SK-N-SH (cell line): ENCODE measurements at regions not wholly inside any gene's neighbourhood (a gene's known extent, or its start where the extent isn't known, plus 50 kb on each side); places are given as distances from the start of the nearest gene placed in this dataset.
A peak's percentile ranks its signal among the peaks of the same experiment; 100 is the strongest.

Source experiments
- CTCF ChIA-PET: fragments of 300-600, 350-600 bp; formaldehyde crosslinking; extraction: SDS; loops from one replicate; lab custom pipeline; 2021; lab: Yijun Ruan, JAX
- POLR2A ChIA-PET: fragments of 350-600 bp; sonication (Branson Sonifier 250); formaldehyde crosslinking; extraction: SDS; loops from one replicate; lab custom pipeline; 2020; ENCODE audit warnings: antibody characterized with exemption, inconsistent platforms; lab: Yijun Ruan, JAX
- DNase-seq: peaks from one replicate; pipeline ENCODE4 v3.0.0; 2012
- H2AFZ ChIP-seq: fragments of 200-600 bp; sonication (generic); 2 replicates; pipeline ENCODE4 v1.8.1; 2016; ENCODE audit warnings: antibody characterized with exemption, mild to moderate bottlenecking, low read depth
- H3F3A ChIP-seq: fragments of 200-600 bp; sonication (generic); replicated peaks from 2 replicates; pipeline ENCODE3; 2016; ENCODE audit warnings: antibody characterized with exemption, mild to moderate bottlenecking; ENCODE audit not compliant: insufficient read depth
- H3K27ac ChIP-seq, 2 experiments: fragments of 200-500 bp in 1 of 2; fragments of 200-600 bp in 1 of 2; sonication (Bioruptor generic) in 1 of 2; sonication (generic), shearing (Covaris generic) in 1 of 2; 2 replicates each; pipeline versions ENCODE4 v1.5.1 to v1.6.1; 2014 to 2016; ENCODE audit warnings: low read depth in 2 of 2, inconsistent platforms in 1 of 2, low read length in 1 of 2, mild to moderate bottlenecking in 1 of 2, mixed read lengths in 1 of 2
- H3K27me3 ChIP-seq: fragments of 200-600 bp; sonication (generic), shearing (Covaris generic); 2 replicates; pipeline ENCODE4 v1.6.1; 2016; ENCODE audit warnings: mixed run types; ENCODE audit not compliant: insufficient read depth
- H3K36me3 ChIP-seq, 2 experiments: fragments of 200-500 bp in 1 of 2; fragments of 200-600 bp in 1 of 2; sonication (Bioruptor generic) in 1 of 2; sonication (generic) in 1 of 2; replicated peaks in 1 of 2; 2 replicates each; pipeline versions ENCODE3 to v1.5.1; 2014 to 2016; ENCODE audit warnings: low read length in 1 of 2, mild to moderate bottlenecking in 1 of 2; ENCODE audit not compliant: insufficient read depth in 2 of 2, control insufficient read depth in 1 of 2
- H3K4me1 ChIP-seq, 2 experiments: fragments of 200-500 bp in 1 of 2; fragments of 200-600 bp in 1 of 2; sonication (Bioruptor generic) in 1 of 2; sonication (generic), shearing (Covaris generic) in 1 of 2; 2 replicates each; pipeline versions ENCODE4 v1.5.1 to v1.6.1; 2014 to 2016; ENCODE audit warnings: low read depth in 1 of 2, low read length in 1 of 2, mixed run types in 1 of 2; ENCODE audit not compliant: insufficient read depth in 2 of 2, control insufficient read depth in 1 of 2
- H3K4me2 ChIP-seq: fragments of 200-600 bp; sonication (generic), shearing (Covaris generic); 2 replicates; pipeline ENCODE4 v1.6.1; 2017; ENCODE audit warnings: mixed run types
- H3K4me3 ChIP-seq, 2 experiments: fragments of 200-500 bp in 1 of 2; fragments of 200-600 bp in 1 of 2; sonication (Bioruptor generic) in 1 of 2; sonication (generic), shearing (Covaris generic) in 1 of 2; 2 replicates each; pipeline versions ENCODE4 v1.5.1 to v1.8.1; 2014 to 2016; ENCODE audit warnings: low read depth in 2 of 2, inconsistent platforms in 1 of 2, low read length in 1 of 2, mild to moderate bottlenecking in 1 of 2, mixed read lengths in 1 of 2, moderate library complexity in 1 of 2
- H3K79me2 ChIP-seq: fragments of 200-600 bp; sonication (generic); 2 replicates; pipeline ENCODE4 v1.8.1; 2017; ENCODE audit warnings: mild to moderate bottlenecking; ENCODE audit not compliant: insufficient read depth
- H3K9ac ChIP-seq: fragments of 200-600 bp; sonication (generic); 2 replicates; pipeline ENCODE4 v1.6.1; 2017; ENCODE audit warnings: mixed run types
- H3K9me2 ChIP-seq: fragments of 200-600 bp; sonication (generic); 2 replicates; pipeline ENCODE4 v1.6.1; 2017; ENCODE audit warnings: mixed run types
- H3K9me3 ChIP-seq: fragments of 200-600 bp; sonication (generic); 2 replicates; pipeline ENCODE4 v1.6.1; 2017; ENCODE audit warnings: mixed run types, mild to moderate bottlenecking, moderate library complexity
- H4K20me1 ChIP-seq: fragments of 200-600 bp; sonication (generic); 2 replicates; pipeline ENCODE4 v1.6.1; 2017; ENCODE audit warnings: mild to moderate bottlenecking, mixed run types; ENCODE audit not compliant: insufficient read depth
- CHD2 ChIP-seq: fragments of 150-350 bp; IDR thresholded peaks from 2 replicates; pipeline ENCODE4 v1.6.1; 2018; ENCODE audit warnings: low read length; ENCODE audit not compliant: partially characterized antibody
- EZH2phosphoT487 ChIP-seq: fragments of 200-600 bp; sonication (generic); IDR thresholded peaks from 2 replicates; pipeline ENCODE4 v1.6.1; 2017; ENCODE audit warnings: low read depth, mixed run types, mild to moderate bottlenecking, antibody characterized with exemption, moderate library complexity, borderline replicate concordance
- FOXJ3 ChIP-seq: sonication (generic); formaldehyde crosslinking; IDR thresholded peaks from 2 replicates; pipeline ENCODE4 v1.5.1; 2020; ENCODE audit warnings: mild to moderate bottlenecking, missing genetic modification reagents
- GATA2 ChIP-seq: sonication (generic); formaldehyde crosslinking; IDR thresholded peaks from 2 replicates; pipeline ENCODE4 v1.5.0; 2020; ENCODE audit warnings: mild to moderate bottlenecking, missing genetic modification reagents
- IRF3 ChIP-seq: fragments of 150-350 bp; IDR thresholded peaks from 2 replicates; pipeline ENCODE4 v1.6.1; 2016; ENCODE audit warnings: mild to moderate bottlenecking, low read depth, low read length
- JUND ChIP-seq: IDR thresholded peaks from 2 replicates; pipeline ENCODE4 v1.4.0; 2012
- MEF2A ChIP-seq: IDR thresholded peaks from 2 replicates; pipeline ENCODE4 v1.4.0; 2012; ENCODE audit warnings: low read depth, borderline replicate concordance
- MXI1 ChIP-seq: IDR thresholded peaks from 2 replicates; pipeline ENCODE4 v1.6.1; 2012; ENCODE audit warnings: mild to moderate bottlenecking, low read depth, low read length, improper control_type of control experiment
- NRF1 ChIP-seq: IDR thresholded peaks from 2 replicates; pipeline ENCODE4 v1.6.1; 2012; ENCODE audit warnings: low read depth, mild to moderate bottlenecking, low read length
- POLR2AphosphoS5 ChIP-seq: IDR thresholded peaks from 2 replicates; pipeline ENCODE4 v1.6.1; 2012; ENCODE audit warnings: low read depth, low read length
- RAD21 ChIP-seq: IDR thresholded peaks from 2 replicates; pipeline ENCODE4 v1.6.1; 2012; ENCODE audit warnings: mild to moderate bottlenecking, low read length
- SMC3 ChIP-seq: IDR thresholded peaks from 2 replicates; pipeline ENCODE4 v1.6.1; 2012; ENCODE audit warnings: low read depth, low read length, improper control_type of control experiment
- TAF1 ChIP-seq: IDR thresholded peaks from 2 replicates; pipeline ENCODE4 v1.6.1; 2012; ENCODE audit warnings: low read depth, mild to moderate bottlenecking, low read length, moderate library complexity, borderline replicate concordance
- TEAD4 ChIP-seq: IDR thresholded peaks from 2 replicates; pipeline ENCODE4 v1.4.0; 2012; ENCODE audit warnings: mild to moderate bottlenecking, borderline replicate concordance; ENCODE audit not compliant: insufficient read depth
- USF2 ChIP-seq: fragments of 150-350 bp; IDR thresholded peaks from 2 replicates; pipeline ENCODE4 v1.6.1; 2017; ENCODE audit warnings: antibody characterized with exemption, low read length, low read depth, borderline replicate concordance
- YY1 ChIP-seq: IDR thresholded peaks from 2 replicates; pipeline ENCODE4 v1.4.0; 2012; ENCODE audit warnings: low read depth, mild to moderate bottlenecking
- whole genome bisulfite sequencing: methylation state at CpG from one replicate; pipeline ENCODE4 v1.1.6; 2017; ENCODE audit warnings: low lambda C conversion rate; 5-methylcytosine and 5-hydroxymethylcytosine counted together
- TF ChIP-seq, protein P1 (sequence below): IDR thresholded peaks from 2 replicates; pipeline ENCODE4 v1.4.0; 2012; ENCODE audit warnings: low read depth, borderline replicate concordance
- TF ChIP-seq, protein P2 (sequence below): fragments of 200-600 bp; sonication (generic); IDR thresholded peaks from 2 replicates; pipeline ENCODE4 v1.6.1; 2017; ENCODE audit warnings: antibody characterized with exemption, mild to moderate bottlenecking, moderate library complexity

- Histone ChIP-seq H3K79me2 (no peaks in the 10 kb centered on the region), H3K9me2 (no peaks in the 10 kb centered on the region), H3K9me3 (no peaks in the 10 kb centered on the region), H3K4me1 (no peaks in the 10 kb centered on the region), H3K27ac (peak overlapping the region in 1 of 2 experiments; percentile 33; a peak in 1 of 4 replicates), H3K9ac (no peak overlapping the region), H4K20me1 (no peaks in the 10 kb centered on the region), H3F3A (no peaks in the 10 kb centered on the region), H3K4me3 (no peak overlapping the region), H2AFZ (no peak overlapping the region), H3K27me3 (no peaks in the 10 kb centered on the region), H3K36me3 (no peaks in the 10 kb centered on the region), H3K4me2 (no peak overlapping the region)
- CTCF ChIA-PET: no interaction called here
- POLR2A ChIA-PET: interaction anchor here (0.6 kb wide), 1 partner anchor 13 kb away, joined by 3 read pairs; no protein-coding TSS in a partner anchor
- DNase-seq: no peak
- TF ChIP-seq YY1 (no peak), POLR2AphosphoS5 (no peak)
- TF ChIP-seq, protein P1, sequence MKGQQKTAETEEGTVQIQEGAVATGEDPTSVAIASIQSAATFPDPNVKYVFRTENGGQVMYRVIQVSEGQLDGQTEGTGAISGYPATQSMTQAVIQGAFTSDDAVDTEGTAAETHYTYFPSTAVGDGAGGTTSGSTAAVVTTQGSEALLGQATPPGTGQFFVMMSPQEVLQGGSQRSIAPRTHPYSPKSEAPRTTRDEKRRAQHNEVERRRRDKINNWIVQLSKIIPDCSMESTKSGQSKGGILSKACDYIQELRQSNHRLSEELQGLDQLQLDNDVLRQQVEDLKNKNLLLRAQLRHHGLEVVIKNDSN: no peak
Measured at GRCh38 chr10:36023939-36024338, 381.8 kb upstream of the FZD8 start.

- Histone ChIP-seq H3K9ac (no peak overlapping the region), H3K9me2 (no peaks in the 10 kb centered on the region), H4K20me1 (no peaks in the 10 kb centered on the region), H3K4me3 (no peak overlapping the region), H2AFZ (no peak overlapping the region), H3K4me1 (no peaks in the 10 kb centered on the region), H3K4me2 (no peak overlapping the region), H3K36me3 (no peaks in the 10 kb centered on the region), H3F3A (no peaks in the 10 kb centered on the region), H3K79me2 (no peaks in the 10 kb centered on the region), H3K9me3 (no peaks in the 10 kb centered on the region), H3K27me3 (no peaks in the 10 kb centered on the region), H3K27ac (no peak overlapping the region)
- ChIA-PET POLR2A (interaction anchor here (0.7 kb wide), 1 partner anchor 15 kb away, joined by 3 read pairs; no protein-coding TSS in a partner anchor), CTCF (no interaction called here)
- 0% methylated on average over 1 of the region's 1 CpG for WGBS
- DNase-seq: no peak
- TF ChIP-seq JUND (no peak), MEF2A (no peak), POLR2AphosphoS5 (no peak), MXI1 (no peak), GATA2 (no peak), CHD2 (no peak)
Measured at GRCh38 chr10:36021096-36021495, 379.0 kb upstream of the FZD8 start.

DNA sequence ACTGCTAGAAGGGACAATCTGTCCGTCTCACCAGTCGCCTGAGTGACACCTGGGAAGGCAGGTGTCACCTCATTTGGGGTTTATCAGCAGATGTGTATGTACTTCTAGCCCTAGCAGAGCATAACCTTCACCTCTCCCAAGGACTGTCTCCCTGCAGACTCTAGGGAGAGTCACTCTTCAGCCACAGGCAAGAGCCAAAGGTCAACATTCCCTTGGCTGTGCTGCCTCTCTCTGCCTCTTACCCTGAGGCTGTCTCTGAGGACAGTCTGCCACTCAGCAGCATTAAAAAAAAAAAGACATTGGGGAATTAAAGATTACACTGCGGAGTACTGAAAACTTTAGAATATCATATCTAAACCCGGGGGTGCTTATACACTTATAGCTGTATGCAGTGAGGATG, 377.7 kb upstream of the FZD8 start:
- H4K20me1 ChIP-seq: no peaks in the 10 kb centered on the region
- H3K36me3 ChIP-seq: no peaks in the 10 kb centered on the region
- H3K27me3 ChIP-seq: no peaks in the 10 kb centered on the region
- H3K9ac ChIP-seq: no peak overlapping the region
- no peak overlapping the region for H3K4me3 ChIP-seq
- no peaks in the 10 kb centered on the region for H3K79me2 ChIP-seq
- DNase-seq: no peak
- 81% methylated on average over 4 of the region's 4 CpGs for WGBS
- H3K9me2 ChIP-seq: no peaks in the 10 kb centered on the region
- no peaks in the 10 kb centered on the region for H3F3A ChIP-seq
- H2AFZ ChIP-seq: no peak overlapping the region
- H3K4me2 ChIP-seq: no peak overlapping the region
- ChIA-PET CTCF (no interaction called here), POLR2A (no interaction called here)
- no peaks in the 10 kb centered on the region for H3K9me3 ChIP-seq
- H3K27ac ChIP-seq: no peak overlapping the region
- no peaks in the 10 kb centered on the region for H3K4me1 ChIP-seq
- no peak for TF ChIP-seq EZH2phosphoT487
- TF ChIP-seq NRF1: no peak
- TF ChIP-seq RAD21: no peak
- TF ChIP-seq CHD2: no peak
- TF ChIP-seq FOXJ3 (CRISPR knock-in tag): no peak
- TF ChIP-seq GATA2: no peak
- TF ChIP-seq MEF2A: no peak
- no peak for TF ChIP-seq TAF1
- no peak for TF ChIP-seq IRF3
- TF ChIP-seq, protein P2, sequence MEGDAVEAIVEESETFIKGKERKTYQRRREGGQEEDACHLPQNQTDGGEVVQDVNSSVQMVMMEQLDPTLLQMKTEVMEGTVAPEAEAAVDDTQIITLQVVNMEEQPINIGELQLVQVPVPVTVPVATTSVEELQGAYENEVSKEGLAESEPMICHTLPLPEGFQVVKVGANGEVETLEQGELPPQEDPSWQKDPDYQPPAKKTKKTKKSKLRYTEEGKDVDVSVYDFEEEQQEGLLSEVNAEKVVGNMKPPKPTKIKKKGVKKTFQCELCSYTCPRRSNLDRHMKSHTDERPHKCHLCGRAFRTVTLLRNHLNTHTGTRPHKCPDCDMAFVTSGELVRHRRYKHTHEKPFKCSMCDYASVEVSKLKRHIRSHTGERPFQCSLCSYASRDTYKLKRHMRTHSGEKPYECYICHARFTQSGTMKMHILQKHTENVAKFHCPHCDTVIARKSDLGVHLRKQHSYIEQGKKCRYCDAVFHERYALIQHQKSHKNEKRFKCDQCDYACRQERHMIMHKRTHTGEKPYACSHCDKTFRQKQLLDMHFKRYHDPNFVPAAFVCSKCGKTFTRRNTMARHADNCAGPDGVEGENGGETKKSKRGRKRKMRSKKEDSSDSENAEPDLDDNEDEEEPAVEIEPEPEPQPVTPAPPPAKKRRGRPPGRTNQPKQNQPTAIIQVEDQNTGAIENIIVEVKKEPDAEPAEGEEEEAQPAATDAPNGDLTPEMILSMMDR: no peak
- no peak for TF ChIP-seq SMC3
- no peak for TF ChIP-seq TEAD4
- no peak for TF ChIP-seq USF2
